AG08395 (cell line): ENCODE measurements at regions not wholly inside any gene's neighbourhood (a gene's known extent, or its start where the extent isn't known, plus 50 kb on each side); places are given as distances from the start of the nearest gene placed in this dataset.
A peak's percentile ranks its signal among the peaks of the same experiment; 100 is the strongest.

Experiments
- DNase-seq: peaks from one replicate; pipeline ENCODE4 v3.0.0; 2012; ENCODE audit warnings: mixed read lengths, low spot score

- no peak for DNase-seq
Observed at GRCh38 chr10:50936335-50936734, 50.9 kb upstream of the A1CF start.

- peak; percentile 52 for DNase-seq
Observed at GRCh38 chr10:50937230-50937907, 51.9 kb upstream of the A1CF start.

GRCh38 chr10:50941629-50942028 is 56.2 kb upstream of the A1CF start:
- no peak for DNase-seq

GRCh38 chr10:50946991-50947781 is 61.8 kb upstream of the A1CF start:
- DNase-seq, result no peak

GRCh38 chr10:50951365-50951764 is 65.9 kb upstream of the A1CF start:
- DNase-seq, result no peak

- no peak for DNase-seq
Observed at GRCh38 chr10:50961297-50961696, 75.9 kb upstream of the A1CF start.

- no peak for DNase-seq
Observed at GRCh38 chr10:50963063-50963462, 77.6 kb upstream of the A1CF start.

- DNase-seq, result no peak
Observed at GRCh38 chr10:50968386-50969091, 83.1 kb upstream of the A1CF start.

- no peak for DNase-seq
Observed at GRCh38 chr10:50972591-50972990, 87.2 kb upstream of the A1CF start.

GRCh38 chr10:50981385-50981784 is 92.9 kb upstream of the PRKG1 start:
- no peak for DNase-seq

- DNase-seq, result no peak
Observed at GRCh38 chr10:50981904-50982303, 92.4 kb upstream of the PRKG1 start.

GRCh38 chr10:50982989-50983388 is 91.3 kb upstream of the PRKG1 start:
- DNase-seq, result no peak

GRCh38 chr10:50987934-50988333 is 86.4 kb upstream of the PRKG1 start:
- DNase-seq, result no peak

- DNase-seq, result peak; percentile 37
Observed at GRCh38 chr10:50988792-50989191, 85.5 kb upstream of the PRKG1 start.

GRCh38 chr10:50990568-50991455 is 83.5 kb upstream of the PRKG1 start:
- peak; percentile 48 for DNase-seq

- peak; percentile 33 for DNase-seq
Observed at GRCh38 chr10:50991456-50992355, 82.6 kb upstream of the PRKG1 start.

GRCh38 chr10:50992356-50992901 is 81.9 kb upstream of the PRKG1 start:
- no peak for DNase-seq

- DNase-seq, result peak; percentile 76
Observed at GRCh38 chr10:50992972-50993766, 81.1 kb upstream of the PRKG1 start.

- peak; percentile 76 for DNase-seq
Observed at GRCh38 chr10:50993771-50994251, 80.5 kb upstream of the PRKG1 start.

- no peak for DNase-seq
Observed at GRCh38 chr10:50997461-50997860, 76.8 kb upstream of the PRKG1 start.
